Peyer's patch (tissue), 4 donors: ENCODE measurements at regions not wholly inside any gene's neighbourhood (a gene's known extent, or its start where the extent isn't known, plus 50 kb on each side); places are given as distances from the start of the nearest gene placed in this dataset.

Experiments used
- POLR2A ChIP-seq, 2 donors: fragments of 450-650 bp; IDR thresholded peaks; one replicate each; pipeline ENCODE4 v1.5.1; 2017; ENCODE audit warnings: antibody characterized with exemption in 2 of 2, mild to moderate bottlenecking in 2 of 2, moderate library complexity in 2 of 2
- TF ChIP-seq, protein P1 (sequence below), 6 experiments: fragments of 450-650 bp in 4 of 6; fragments of 200-600 bp in 2 of 6; sonication (generic) in 1 of 6; IDR thresholded peaks; one replicate each; pipeline ENCODE4 v1.5.1; 2017 to 2019; ENCODE audit warnings: antibody characterized with exemption in 6 of 6, mild to moderate bottlenecking in 3 of 6, moderate library complexity in 1 of 6

DNA sequence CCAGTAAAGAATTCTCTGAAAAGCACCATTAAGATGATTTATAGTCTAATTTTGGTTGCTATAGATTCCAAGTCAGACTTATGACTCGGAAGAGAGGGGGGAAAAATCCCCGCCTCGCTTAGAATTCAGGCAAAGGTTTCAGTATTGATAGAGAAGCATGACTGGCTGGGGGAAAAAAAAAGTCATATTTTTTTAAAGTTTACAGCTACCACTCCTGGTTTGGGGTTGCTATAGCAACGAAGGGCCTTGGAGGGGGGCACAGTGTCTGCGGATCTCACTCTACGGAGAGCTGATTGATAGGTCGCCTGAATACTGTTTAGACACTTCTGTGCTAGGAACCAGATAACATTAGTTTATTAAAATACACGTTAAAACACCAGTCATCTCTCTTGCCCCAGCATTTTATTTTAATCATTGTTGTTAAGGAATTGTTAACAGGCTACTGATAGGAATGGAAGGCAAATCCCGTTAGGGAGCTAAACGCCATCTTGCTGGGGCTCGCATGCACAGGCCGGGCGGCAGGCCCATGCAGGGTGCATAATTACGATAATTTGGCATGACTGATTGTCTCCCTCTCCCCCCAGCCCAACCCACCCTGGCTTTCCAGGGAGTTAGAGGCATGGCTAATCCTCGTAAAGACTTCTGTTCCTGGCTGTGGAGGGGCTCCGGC is 380.0 kb upstream of the XYLT1 start:
- TF ChIP-seq, protein P1, sequence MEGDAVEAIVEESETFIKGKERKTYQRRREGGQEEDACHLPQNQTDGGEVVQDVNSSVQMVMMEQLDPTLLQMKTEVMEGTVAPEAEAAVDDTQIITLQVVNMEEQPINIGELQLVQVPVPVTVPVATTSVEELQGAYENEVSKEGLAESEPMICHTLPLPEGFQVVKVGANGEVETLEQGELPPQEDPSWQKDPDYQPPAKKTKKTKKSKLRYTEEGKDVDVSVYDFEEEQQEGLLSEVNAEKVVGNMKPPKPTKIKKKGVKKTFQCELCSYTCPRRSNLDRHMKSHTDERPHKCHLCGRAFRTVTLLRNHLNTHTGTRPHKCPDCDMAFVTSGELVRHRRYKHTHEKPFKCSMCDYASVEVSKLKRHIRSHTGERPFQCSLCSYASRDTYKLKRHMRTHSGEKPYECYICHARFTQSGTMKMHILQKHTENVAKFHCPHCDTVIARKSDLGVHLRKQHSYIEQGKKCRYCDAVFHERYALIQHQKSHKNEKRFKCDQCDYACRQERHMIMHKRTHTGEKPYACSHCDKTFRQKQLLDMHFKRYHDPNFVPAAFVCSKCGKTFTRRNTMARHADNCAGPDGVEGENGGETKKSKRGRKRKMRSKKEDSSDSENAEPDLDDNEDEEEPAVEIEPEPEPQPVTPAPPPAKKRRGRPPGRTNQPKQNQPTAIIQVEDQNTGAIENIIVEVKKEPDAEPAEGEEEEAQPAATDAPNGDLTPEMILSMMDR (IDR thresholded peaks at IDR 0.05): no peak
- TF ChIP-seq POLR2A (IDR thresholded peaks at IDR 0.05): no peak
